ENCODE measurements at regions not wholly inside any gene's neighbourhood (a gene's known extent, or its start where the extent isn't known, plus 50 kb on each side); places are given as distances from the start of the nearest gene placed in this dataset.
"Not testable (repeated sequence)": the region's sequence is repeated elsewhere in the genome, so short reads cannot be mapped to it uniquely, and the experiment has no call there.

- DNase-seq, result no peak
Observed at GRCh38 chr11:25327656-25328055, 830.8 kb downstream of the LUZP2 start.

- no peak for DNase-seq
Observed at GRCh38 chr11:25339281-25339680, 842.4 kb downstream of the LUZP2 start.

- no peak for DNase-seq
Observed at GRCh38 chr11:25349537-25349936, 852.7 kb downstream of the LUZP2 start.

- DNase-seq, result no peak
Observed at GRCh38 chr11:25350899-25351803, 854.3 kb downstream of the LUZP2 start.

- no peak for DNase-seq
Observed at GRCh38 chr11:25357133-25357532, 860.3 kb downstream of the LUZP2 start.

- DNase-seq, result no peak
Observed at GRCh38 chr11:25377466-25377865, 880.6 kb downstream of the LUZP2 start.

- no peak for DNase-seq
Observed at GRCh38 chr11:25396847-25397246, 900.0 kb downstream of the LUZP2 start.

GRCh38 chr11:25408146-25408545, 911.3 kb downstream of the LUZP2 start:
- DNase-seq, result no peak

- DNase-seq, result no peak
Observed at GRCh38 chr11:25415793-25416192, 916.1 kb upstream of the ANO3 start.

- no peak for DNase-seq
Observed at GRCh38 chr11:25423436-25424199, 908.3 kb upstream of the ANO3 start.

- no peak for DNase-seq
Observed at GRCh38 chr11:25432376-25432775, 899.6 kb upstream of the ANO3 start.

- DNase-seq, result no peak
Observed at GRCh38 chr11:25435197-25435596, 896.7 kb upstream of the ANO3 start.

GRCh38 chr11:25436326-25436725, 895.6 kb upstream of the ANO3 start:
- no peak for DNase-seq

GRCh38 chr11:25441421-25441820, 890.5 kb upstream of the ANO3 start:
- DNase-seq, result no peak

- no peak for DNase-seq
Observed at GRCh38 chr11:25449091-25449490, 882.8 kb upstream of the ANO3 start.

GRCh38 chr11:25453471-25453870, 878.5 kb upstream of the ANO3 start:
- DNase-seq, result no peak

- no peak for DNase-seq
Observed at GRCh38 chr11:25456211-25456610, 875.7 kb upstream of the ANO3 start.

GRCh38 chr11:25483915-25484635, 847.9 kb upstream of the ANO3 start:
- DNase-seq, result no peak

- DNase-seq, result no peak
Observed at GRCh38 chr11:25485315-25485714, 846.6 kb upstream of the ANO3 start.

GRCh38 chr11:25486338-25486737, 845.6 kb upstream of the ANO3 start:
- DNase-seq, result not testable (repeated sequence)

GRCh38 chr11:25488176-25488575, 843.8 kb upstream of the ANO3 start:
- not testable (repeated sequence) for DNase-seq

- DNase-seq, result not testable (repeated sequence)
Observed at GRCh38 chr11:25501426-25501825, 830.5 kb upstream of the ANO3 start.

- no peak for DNase-seq
Observed at GRCh38 chr11:25515576-25515975, 816.4 kb upstream of the ANO3 start.
